K562 (cell line): ENCODE measurements at regions not wholly inside any gene's neighbourhood (a gene's known extent, or its start where the extent isn't known, plus 50 kb on each side); places are given as distances from the start of the nearest gene placed in this dataset.

Experiments
- ATAC-seq: fragments of 200-7000 bp; cut with Tn5 transposase; 3 replicates; pipeline ENCODE4 v1.9.1; 2020; ENCODE audit warnings: moderate library complexity
- BruUV-seq: library from RNA; stranded (reverse); fragments of 400-500 nt; replicated peaks from 2 replicates; lab custom pipeline; 2021; lab: Mats Ljungman, UMichigan
- CTCF ChIA-PET: fragments of 300-600 bp; formaldehyde crosslinking; extraction: SDS; loops from one replicate; lab custom pipeline; 2021; ENCODE audit warnings: low intra/inter-chr PET ratio; lab: Yijun Ruan, JAX
- POLR2A ChIA-PET: fragments of 300-600, 350-650 bp; sonication (Branson Sonifier 250); formaldehyde crosslinking; extraction: SDS; loops from one replicate; lab custom pipeline; 2021; ENCODE audit warnings: antibody characterized with exemption, inconsistent platforms; lab: Yijun Ruan, JAX
- DNase-seq, 4 experiments: peaks; one replicate each; pipeline versions ENCODE4 v3.0.0 to v3.0.0-alpha.2; 2011 to 2018; ENCODE audit warnings: low spot score in 3 of 4, mixed read lengths in 3 of 4; ENCODE audit errors: extremely low read depth in 1 of 4
- FAIRE-seq: peaks from 2 replicates; lab custom pipeline; 2011; peaks lifted over from hg19 to GRCh38; lab: Jason Lieb, UNC
- H2AFZ ChIP-seq: 2 replicates; pipeline ENCODE4 v1.6.0; 2011; ENCODE audit warnings: low read depth, low read length, control low read depth, inconsistent platforms
- H3K27ac ChIP-seq: fragments of 200-600 bp; 3 replicates; pipeline ENCODE4 v1.8.0; 2011; ENCODE audit warnings: low read depth, mild to moderate bottlenecking, control low read depth, inconsistent platforms, low read length, moderate library complexity, mixed read lengths; ENCODE audit errors: extremely low read depth
- H3K27me3 ChIP-seq, 2 experiments: fragments of 300-600 bp in 1 of 2; 2 replicates in 1 of 2; 3 replicates in 1 of 2; pipeline versions ENCODE4 v1.6.0 to v1.8.0; 2011; ENCODE audit warnings: inconsistent platforms in 2 of 2, low read length in 2 of 2, mild to moderate bottlenecking in 1 of 2, mixed read lengths in 1 of 2, moderate library complexity in 1 of 2; ENCODE audit not compliant: control insufficient read depth in 2 of 2, insufficient read depth in 2 of 2
- H3K36me3 ChIP-seq: fragments of 300-600 bp; 3 replicates; pipeline ENCODE4 v1.8.0; 2011; ENCODE audit warnings: mild to moderate bottlenecking, low read length, inconsistent platforms; ENCODE audit not compliant: control insufficient read depth, insufficient read depth
- H3K4me1 ChIP-seq, 2 experiments: fragments of 200-600 bp in 1 of 2; replicated peaks in 1 of 2; 2 replicates in 1 of 2; 3 replicates in 1 of 2; pipeline versions ENCODE4 v1.5.1 to v1.8.0; 2011; ENCODE audit warnings: inconsistent platforms in 2 of 2, low read length in 2 of 2, mild to moderate bottlenecking in 1 of 2, mixed read lengths in 1 of 2, moderate library complexity in 1 of 2; ENCODE audit not compliant: control insufficient read depth in 2 of 2, insufficient read depth in 2 of 2
- H3K4me2 ChIP-seq: 2 replicates; pipeline ENCODE4 v1.6.1; 2011; ENCODE audit warnings: low read length, control low read depth, inconsistent platforms, mixed read lengths; ENCODE audit not compliant: insufficient read depth
- H3K4me3 ChIP-seq: fragments of 200-600 bp; sonication (generic), shearing (Covaris generic); 2 replicates; pipeline ENCODE4 v1.5.1; 2016; ENCODE audit warnings: control low read depth, inconsistent platforms
- H3K79me2 ChIP-seq: fragments of 200-600 bp; 3 replicates; pipeline ENCODE4 v1.8.0; 2011; ENCODE audit warnings: low read length, inconsistent platforms; ENCODE audit not compliant: control insufficient read depth, insufficient read depth
- H3K9ac ChIP-seq, 2 experiments: 2 replicates each; pipeline versions ENCODE4 v1.6.0 to v1.6.1; 2011; ENCODE audit warnings: low read depth in 2 of 2, low read length in 2 of 2, control low read depth in 1 of 2, inconsistent platforms in 1 of 2, mild to moderate bottlenecking in 1 of 2, mixed read lengths in 1 of 2; ENCODE audit not compliant: insufficient read depth in 1 of 2
- H3K9me1 ChIP-seq: one replicate; pipeline ENCODE4 v1.6.0; 2011; ENCODE audit warnings: inconsistent platforms, mild to moderate bottlenecking, low read length, moderate library complexity; ENCODE audit not compliant: control insufficient read depth, insufficient read depth
- H3K9me3 ChIP-seq: replicated peaks from 2 replicates; pipeline ENCODE4 v1.5.1; 2011; ENCODE audit warnings: low read depth, low read length, inconsistent platforms; ENCODE audit not compliant: control insufficient read depth, insufficient read depth
- H4K20me1 ChIP-seq: replicated peaks from 2 replicates; pipeline ENCODE4 v1.6.1; 2011; ENCODE audit warnings: low read length, inconsistent platforms, mixed read lengths; ENCODE audit not compliant: control insufficient read depth, insufficient read depth
- AFF1 ChIP-seq, 2 experiments: fragments of 450-650 bp; IDR thresholded peaks; 2 replicates each; pipeline ENCODE4 v1.6.1; 2018; ENCODE audit warnings: mild to moderate bottlenecking in 2 of 2, low read depth in 1 of 2; ENCODE audit not compliant: partially characterized antibody in 2 of 2
- BRCA1 ChIP-seq, 2 experiments: fragments of 450-650 bp in 1 of 2; sonication (generic) in 1 of 2; formaldehyde crosslinking in 1 of 2; IDR thresholded peaks; 2 replicates each; pipeline versions ENCODE4 v1.5.0 to v1.6.1; 2017 to 2020; ENCODE audit warnings: mild to moderate bottlenecking in 1 of 2, missing genetic modification reagents in 1 of 2
- BRD4 ChIP-seq: fragments of 200-600 bp; sonication (generic); IDR thresholded peaks from 2 replicates; pipeline ENCODE4 v1.6.1; 2017; ENCODE audit warnings: inconsistent platforms
- E2F3 ChIP-seq: fragments of 250-450 bp; sonication (Bioruptor Pico); IDR thresholded peaks from 2 replicates; pipeline ENCODE4 v1.4.0; 2020; ENCODE audit warnings: mild to moderate bottlenecking
- FOXJ3 ChIP-seq: sonication (generic); formaldehyde crosslinking; IDR thresholded peaks from 2 replicates; pipeline ENCODE4 v1.4.0; 2020; ENCODE audit warnings: mild to moderate bottlenecking, missing genetic modification reagents
- GATAD2B ChIP-seq: fragments of 450-650 bp; IDR thresholded peaks from 2 replicates; pipeline ENCODE4 v1.6.1; 2017; ENCODE audit warnings: mild to moderate bottlenecking, borderline replicate concordance
- HMG20A ChIP-seq: fragments of 450-650 bp; formaldehyde crosslinking; conservative IDR thresholded peaks from 2 replicates; pipeline ENCODE4 v1.4.0; 2020; ENCODE audit warnings: mild to moderate bottlenecking, mixed read lengths
- IRF9 ChIP-seq: fragments of 450-650 bp; IDR thresholded peaks from 2 replicates; pipeline ENCODE4 v1.6.1; 2016; ENCODE audit warnings: missing biosample characterization, missing genetic modification characterization
- SETDB1 ChIP-seq: IDR thresholded peaks from one replicate; pipeline ENCODE4 v1.6.1; 2012; ENCODE audit warnings: low read length, control low read depth, inconsistent platforms
- SREBF1 ChIP-seq: fragments of 150-350 bp; IDR thresholded peaks from 2 replicates; pipeline ENCODE4 v1.6.1; 2014; ENCODE audit warnings: antibody characterized with exemption, low read depth, low read length, borderline replicate concordance
- STAT5B ChIP-seq: fragments of 250-450 bp; sonication (Bioruptor Pico); IDR thresholded peaks from 2 replicates; pipeline ENCODE4 v1.8.0; 2021; ENCODE audit warnings: mild to moderate bottlenecking, inconsistent platforms
- TAF1 ChIP-seq: IDR thresholded peaks from 2 replicates; pipeline ENCODE4 v1.6.1; 2011; ENCODE audit warnings: mild to moderate bottlenecking, low read length, moderate library complexity; ENCODE audit not compliant: insufficient read depth, control insufficient read depth, severe bottlenecking; ENCODE audit errors: extremely low read depth
- WGBS: fragments of 100-300 bp; shearing (Covaris generic); methylation state at CpG from one replicate; pipeline ENCODE4 v1.1.6; 2016; ENCODE audit warnings: low coverage, mixed read lengths; ENCODE audit not compliant: insufficient coverage; ENCODE audit errors: missing lambda C conversion rate; 5-methylcytosine and 5-hydroxymethylcytosine counted together
- in situ Hi-C: fragments of 300-500 bp; cut with MboI; formaldehyde crosslinking; loops from 4 replicates; pipeline ENCODE4 v1.15.0; 2018; ENCODE audit warnings: inconsistent platforms, mixed read lengths
- intact Hi-C: fragments of 100-400 bp; cut with micrococcal nuclease; formaldehyde crosslinking; loops from 2 replicates; pipeline ENCODE4 v1.14.2; 2022

- no peak for TF ChIP-seq GATAD2B
Measured at GRCh38 chr6:14274546-14275492, 157.2 kb downstream of the CD83 start (continued).

GRCh38 chr6:14275493-14275851, 157.9 kb downstream of the CD83 start:
- peaks cover 5 to 7% of the 10 kb centered on the region in 2 experiments for H3K4me1 ChIP-seq
- no TSS peak for BruUV-seq
- FAIRE-seq: no peak
- in situ Hi-C loops (no loop called here), intact Hi-C loops (no loop called here)
- H3K4me2 ChIP-seq: no peak overlapping the region
- no peaks in the 10 kb centered on the region for H3K9me1 ChIP-seq
- H3K36me3 ChIP-seq: no peaks in the 10 kb centered on the region
- ChIA-PET POLR2A (no interaction called here), CTCF (no interaction called here)
- H3K9ac ChIP-seq: no peak overlapping the region
- H2AFZ ChIP-seq: no peak overlapping the region
- H3K4me3 ChIP-seq: no peak overlapping the region
- ATAC-seq: no peak
- peaks cover 5 to 33% of the 10 kb centered on the region in 2 experiments; a peak in 4 of 5 replicates for H3K27me3 ChIP-seq
- peaks cover 6% of the 10 kb centered on the region for H3K9me3 ChIP-seq
- no peak for DNase-seq
- no peaks in the 10 kb centered on the region for H4K20me1 ChIP-seq
- no peak overlapping the region for H3K27ac ChIP-seq
- 19% methylated on average over 9 of the region's 9 CpGs for WGBS
- H3K79me2 ChIP-seq: no peaks in the 10 kb centered on the region
- TF ChIP-seq TAF1 (no peak), HMG20A (no peak), SETDB1 (no peak), AFF1 (IDR thresholded peaks at IDR 0.05; ENCODE audit: low read depth in 1 of 2, partially characterized antibody in 2 of 2) (no peak), BRD4 (no peak), FOXJ3 (CRISPR knock-in tag) (no peak), STAT5B (CRISPR knock-in tag) (no peak), BRCA1 (IDR thresholded peaks at IDR 0.05) (no peak), BRCA1 (CRISPR knock-in tag; IDR thresholded peaks at IDR 0.05) (no peak), E2F3 (CRISPR knock-in tag) (no peak), IRF9 (no peak), SREBF1 (no peak)
